C4-2B (cell line): ENCODE measurements at regions not wholly inside any gene's neighbourhood (a gene's known extent, or its start where the extent isn't known, plus 50 kb on each side); places are given as distances from the start of the nearest gene placed in this dataset.
"Not testable (repeated sequence)": the region's sequence is repeated elsewhere in the genome, so short reads cannot be mapped to it uniquely, and the experiment has no call there.

Source experiments
- H3K27ac ChIP-seq: fragments of 450-650 bp; 2 replicates; pipeline ENCODE4 v1.5.1; 2017
- ZFX ChIP-seq: fragments of 450-650 bp; IDR thresholded peaks from 2 replicates; pipeline ENCODE4 v1.6.1; 2017
- TF ChIP-seq, protein P1 (sequence below): fragments of 450-650 bp; conservative IDR thresholded peaks from 2 replicates; pipeline ENCODE4 v1.5.1; 2017; ENCODE audit warnings: mild to moderate bottlenecking

DNA sequence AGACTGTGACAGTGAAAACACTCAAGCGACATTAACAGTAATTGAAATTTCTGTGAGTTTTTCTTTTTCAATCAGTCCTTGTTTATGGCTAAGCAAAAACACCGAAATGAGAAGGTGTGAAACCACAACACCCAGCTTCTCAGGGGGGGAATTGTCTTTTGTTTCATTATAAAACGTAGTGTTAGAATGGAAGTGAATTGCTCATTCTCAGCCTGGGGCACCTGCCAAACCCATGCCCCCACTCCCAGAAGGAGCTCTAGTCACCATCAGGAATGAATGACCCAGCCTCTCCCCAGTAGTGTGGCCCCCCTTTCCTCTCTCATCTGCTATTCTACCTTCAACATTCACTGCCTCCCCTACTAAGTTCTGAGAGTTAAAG, 185.8 kb upstream of the CFAP20DC start:
- TF ChIP-seq, protein P1, sequence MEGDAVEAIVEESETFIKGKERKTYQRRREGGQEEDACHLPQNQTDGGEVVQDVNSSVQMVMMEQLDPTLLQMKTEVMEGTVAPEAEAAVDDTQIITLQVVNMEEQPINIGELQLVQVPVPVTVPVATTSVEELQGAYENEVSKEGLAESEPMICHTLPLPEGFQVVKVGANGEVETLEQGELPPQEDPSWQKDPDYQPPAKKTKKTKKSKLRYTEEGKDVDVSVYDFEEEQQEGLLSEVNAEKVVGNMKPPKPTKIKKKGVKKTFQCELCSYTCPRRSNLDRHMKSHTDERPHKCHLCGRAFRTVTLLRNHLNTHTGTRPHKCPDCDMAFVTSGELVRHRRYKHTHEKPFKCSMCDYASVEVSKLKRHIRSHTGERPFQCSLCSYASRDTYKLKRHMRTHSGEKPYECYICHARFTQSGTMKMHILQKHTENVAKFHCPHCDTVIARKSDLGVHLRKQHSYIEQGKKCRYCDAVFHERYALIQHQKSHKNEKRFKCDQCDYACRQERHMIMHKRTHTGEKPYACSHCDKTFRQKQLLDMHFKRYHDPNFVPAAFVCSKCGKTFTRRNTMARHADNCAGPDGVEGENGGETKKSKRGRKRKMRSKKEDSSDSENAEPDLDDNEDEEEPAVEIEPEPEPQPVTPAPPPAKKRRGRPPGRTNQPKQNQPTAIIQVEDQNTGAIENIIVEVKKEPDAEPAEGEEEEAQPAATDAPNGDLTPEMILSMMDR, result no peak
- TF ChIP-seq ZFX, result no peak
- H3K27ac ChIP-seq, result no peak overlapping the region

GRCh38 chr3:59234884-59235633, 185.2 kb upstream of the CFAP20DC start:
- TF ChIP-seq, protein P1, result no peak
- no peak for TF ChIP-seq ZFX
- no peak overlapping the region for H3K27ac ChIP-seq

GRCh38 chr3:59230379-59230778, 180.6 kb upstream of the CFAP20DC start:
- not testable (repeated sequence) for H3K27ac ChIP-seq

DNA sequence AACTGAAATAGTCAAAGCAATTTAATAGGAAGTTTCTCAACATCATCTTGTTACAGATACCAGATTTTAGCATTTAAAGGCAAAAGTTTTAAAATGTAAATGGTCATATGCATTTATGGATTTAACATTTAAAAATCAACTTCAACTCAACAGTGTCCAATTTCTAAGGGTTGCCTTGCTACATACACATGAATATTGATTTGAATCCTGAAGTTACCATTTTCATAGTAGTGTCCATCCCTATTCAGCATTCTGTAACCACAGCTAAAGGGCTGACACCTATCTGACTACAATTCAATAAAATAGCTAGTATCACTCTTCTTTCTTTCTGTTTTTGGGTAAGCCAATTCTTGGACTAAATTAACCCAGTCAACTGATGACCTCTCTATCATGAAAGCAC, 164.0 kb upstream of the CFAP20DC start:
- TF ChIP-seq, protein P1, result no peak
- TF ChIP-seq ZFX, result no peak
- no peak overlapping the region for H3K27ac ChIP-seq

DNA sequence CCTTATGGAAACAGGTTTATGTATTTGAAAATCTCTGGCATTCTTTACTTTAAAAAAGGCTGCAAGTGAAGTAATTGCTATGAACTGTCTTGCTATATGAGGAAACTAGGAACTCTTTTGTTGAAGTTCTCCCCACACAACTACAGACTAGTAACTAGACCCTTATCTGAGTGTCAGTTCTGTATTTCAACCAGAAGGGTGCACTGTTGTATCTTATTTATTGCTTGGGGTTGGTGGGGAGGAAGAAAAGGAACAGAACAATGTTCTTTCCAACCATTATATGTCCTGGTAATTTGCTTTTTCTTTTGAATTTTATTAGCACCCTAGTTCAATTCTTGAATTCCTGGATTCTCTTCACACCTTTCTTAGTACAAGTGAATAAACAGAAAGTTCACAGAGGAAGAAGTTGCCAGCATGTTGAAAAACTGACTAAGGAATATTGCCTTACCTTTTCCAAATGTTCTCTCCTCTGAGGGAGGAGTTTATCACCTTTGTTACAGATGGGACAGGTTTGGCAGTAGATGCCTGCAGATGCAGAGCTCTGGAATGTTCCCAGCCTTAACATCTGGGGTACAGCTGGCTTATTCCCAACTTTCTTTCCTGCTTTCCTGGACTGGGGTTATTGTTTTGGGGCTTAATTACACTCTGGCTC, 162.4 kb upstream of the CFAP20DC start:
- TF ChIP-seq ZFX, result no peak
- TF ChIP-seq, protein P1, result peak; percentile 66
- no peak overlapping the region for H3K27ac ChIP-seq

DNA sequence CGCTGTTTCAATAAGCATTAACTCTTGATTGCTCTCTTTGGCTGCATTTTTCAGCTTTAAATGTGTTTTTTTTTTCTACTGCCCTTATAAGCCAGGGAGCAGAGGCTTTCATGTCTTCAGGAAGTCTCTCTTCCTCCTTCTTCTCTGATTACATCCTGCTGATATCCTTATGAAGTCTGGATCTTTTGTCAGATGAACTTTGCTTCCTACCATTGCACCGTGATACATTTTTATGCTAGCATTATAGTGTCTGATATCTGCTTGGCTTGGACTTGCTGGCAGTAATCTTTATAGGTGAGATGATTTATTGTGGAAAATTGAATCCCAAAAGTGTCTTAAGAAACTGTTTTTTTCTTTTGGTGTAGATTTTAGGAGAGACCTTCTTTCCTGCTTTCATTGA, 160.4 kb upstream of the CFAP20DC start:
- TF ChIP-seq ZFX, result no peak
- TF ChIP-seq, protein P1, result no peak

GRCh38 chr3:59192473-59192872, 142.6 kb upstream of the CFAP20DC start:
- TF ChIP-seq, protein P1, result no peak
- H3K27ac ChIP-seq, result no peak overlapping the region

More for the DNA sequence above, 160.4 kb upstream of the CFAP20DC start:
- no peak overlapping the region for H3K27ac ChIP-seq

- H3K27ac ChIP-seq, result no peak overlapping the region
- TF ChIP-seq, protein P1, result no peak
- no peak for TF ChIP-seq ZFX
These were observed 141.8 kb upstream of the CFAP20DC start for GRCh38 chr3:59191651-59192050.
